Uterus (tissue), 3 donors: ENCODE measurements at regions not wholly inside any gene's neighbourhood (a gene's known extent, or its start where the extent isn't known, plus 50 kb on each side); places are given as distances from the start of the nearest gene placed in this dataset.
"Not testable (repeated sequence)": the region's sequence is repeated elsewhere in the genome, so short reads cannot be mapped to it uniquely, and the experiment has no call there.

ENCODE experiments used
- DNase-seq, 2 donors: peaks; one replicate each; pipeline ENCODE4 v3.0.0-alpha.2; 2019 to 2020
- H3K27ac ChIP-seq, 2 donors: fragments of 200-600 bp; sonication (generic); 1 replicate in 1 of 2; 2 replicates in 1 of 2; pipeline ENCODE4 v1.5.1; 2016 to 2018
- H3K27me3 ChIP-seq, 2 donors: fragments of 200-600 bp; sonication (generic); one replicate each; pipeline ENCODE4 v1.5.1; 2018 to 2019; ENCODE audit warnings: control low read depth in 1 of 2
- H3K36me3 ChIP-seq, 2 donors: fragments of 200-600 bp; sonication (generic); one replicate each; pipeline ENCODE4 v1.5.1; 2019; ENCODE audit warnings: control low read depth in 1 of 2
- H3K4me1 ChIP-seq, 2 donors: fragments of 200-600 bp; sonication (generic); one replicate each; pipeline ENCODE4 v1.5.1; 2018 to 2019; ENCODE audit warnings: control low read depth in 1 of 2
- H3K4me3 ChIP-seq, 2 donors: fragments of 200-600 bp; sonication (generic); 1 replicate in 1 of 2; 2 replicates in 1 of 2; pipeline ENCODE4 v1.5.1; 2018 to 2019; ENCODE audit warnings: mild to moderate bottlenecking in 1 of 2
- H3K9me3 ChIP-seq, 2 donors: fragments of 200-600 bp; sonication (generic); one replicate each; pipeline ENCODE4 v1.5.1; 2019; ENCODE audit warnings: control low read depth in 1 of 2
- POLR2A ChIP-seq, 2 donors: fragments of 450-650 bp; IDR thresholded peaks; one replicate each; pipeline ENCODE4 v1.6.1; 2016; ENCODE audit warnings: antibody characterized with exemption in 2 of 2, mild to moderate bottlenecking in 1 of 2, moderate library complexity in 1 of 2
- intact Hi-C: fragments of 100-400 bp; cut with DNase I; formaldehyde crosslinking; loops from one replicate; pipeline ENCODE4 v1.15.1; 2023; ENCODE audit warnings: low total_unique reads
- TF ChIP-seq, protein P1 (sequence below), 4 experiments: fragments of 200-600 bp in 2 of 4; fragments of 450-650 bp in 2 of 4; sonication (generic) in 2 of 4; IDR thresholded peaks; one replicate each; pipeline ENCODE4 v1.5.1; 2016 to 2019; ENCODE audit warnings: antibody characterized with exemption in 4 of 4, mild to moderate bottlenecking in 2 of 4, moderate library complexity in 1 of 4
- donor health status: DM: yes; HTN: yes; CAD: no.

DNA sequence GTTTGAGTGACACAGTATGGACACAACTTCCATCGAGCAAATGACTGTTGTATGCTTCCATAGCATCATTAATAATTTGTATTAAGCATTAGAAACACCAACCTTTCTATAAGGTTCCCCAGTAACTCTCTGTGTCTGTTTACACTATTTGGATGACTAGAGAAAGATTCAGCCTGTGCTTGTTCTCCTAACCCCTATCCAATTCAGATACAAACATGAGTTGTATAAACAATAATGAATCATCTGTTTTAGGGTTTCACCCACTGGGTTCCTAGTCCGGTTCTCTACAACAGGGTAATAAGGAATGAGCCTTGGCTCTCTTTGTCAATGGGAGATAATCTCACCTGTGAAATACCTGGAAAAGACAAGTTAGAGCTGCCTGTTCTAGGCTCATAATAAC lies 894.1 kb upstream of the PIK3C3 start:
- no peak for TF ChIP-seq POLR2A (IDR thresholded peaks at IDR 0.05)
- TF ChIP-seq, protein P1, sequence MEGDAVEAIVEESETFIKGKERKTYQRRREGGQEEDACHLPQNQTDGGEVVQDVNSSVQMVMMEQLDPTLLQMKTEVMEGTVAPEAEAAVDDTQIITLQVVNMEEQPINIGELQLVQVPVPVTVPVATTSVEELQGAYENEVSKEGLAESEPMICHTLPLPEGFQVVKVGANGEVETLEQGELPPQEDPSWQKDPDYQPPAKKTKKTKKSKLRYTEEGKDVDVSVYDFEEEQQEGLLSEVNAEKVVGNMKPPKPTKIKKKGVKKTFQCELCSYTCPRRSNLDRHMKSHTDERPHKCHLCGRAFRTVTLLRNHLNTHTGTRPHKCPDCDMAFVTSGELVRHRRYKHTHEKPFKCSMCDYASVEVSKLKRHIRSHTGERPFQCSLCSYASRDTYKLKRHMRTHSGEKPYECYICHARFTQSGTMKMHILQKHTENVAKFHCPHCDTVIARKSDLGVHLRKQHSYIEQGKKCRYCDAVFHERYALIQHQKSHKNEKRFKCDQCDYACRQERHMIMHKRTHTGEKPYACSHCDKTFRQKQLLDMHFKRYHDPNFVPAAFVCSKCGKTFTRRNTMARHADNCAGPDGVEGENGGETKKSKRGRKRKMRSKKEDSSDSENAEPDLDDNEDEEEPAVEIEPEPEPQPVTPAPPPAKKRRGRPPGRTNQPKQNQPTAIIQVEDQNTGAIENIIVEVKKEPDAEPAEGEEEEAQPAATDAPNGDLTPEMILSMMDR (IDR thresholded peaks at IDR 0.05): no peak
- Histone ChIP-seq H3K4me1 (no peaks in the 10 kb centered on the region), H3K27me3 (no peaks in the 10 kb centered on the region), H3K36me3 (no peaks in the 10 kb centered on the region), H3K27ac (no peak overlapping the region), H3K9me3 (no peaks in the 10 kb centered on the region), H3K4me3 (no peak overlapping the region)
- no peak for DNase-seq
- intact Hi-C loops: no loop called here

DNA sequence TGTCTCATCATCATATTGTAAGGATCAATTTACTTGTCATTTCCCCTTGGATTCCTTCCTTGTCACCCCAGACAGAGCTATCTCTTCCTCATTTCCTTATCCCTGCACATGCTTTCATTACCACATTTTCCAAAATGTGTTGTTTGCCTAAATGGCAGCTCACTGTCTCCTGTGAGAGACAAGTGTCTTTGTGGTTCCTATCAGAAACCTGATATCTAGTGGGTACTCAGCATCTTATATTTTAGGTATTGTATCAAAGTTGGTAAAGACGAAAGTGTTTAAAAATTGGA lies 896.0 kb upstream of the PIK3C3 start:
- Histone ChIP-seq H3K9me3 (no peaks in the 10 kb centered on the region), H3K4me1 (no peaks in the 10 kb centered on the region), H3K27me3 (no peaks in the 10 kb centered on the region), H3K4me3 (no peak overlapping the region), H3K36me3 (no peaks in the 10 kb centered on the region), H3K27ac (no peak overlapping the region)
- no peak for DNase-seq
- intact Hi-C loops: no loop called here
- no peak for TF ChIP-seq POLR2A (IDR thresholded peaks at IDR 0.05)
- TF ChIP-seq, protein P1 (IDR thresholded peaks at IDR 0.05): no peak

DNA sequence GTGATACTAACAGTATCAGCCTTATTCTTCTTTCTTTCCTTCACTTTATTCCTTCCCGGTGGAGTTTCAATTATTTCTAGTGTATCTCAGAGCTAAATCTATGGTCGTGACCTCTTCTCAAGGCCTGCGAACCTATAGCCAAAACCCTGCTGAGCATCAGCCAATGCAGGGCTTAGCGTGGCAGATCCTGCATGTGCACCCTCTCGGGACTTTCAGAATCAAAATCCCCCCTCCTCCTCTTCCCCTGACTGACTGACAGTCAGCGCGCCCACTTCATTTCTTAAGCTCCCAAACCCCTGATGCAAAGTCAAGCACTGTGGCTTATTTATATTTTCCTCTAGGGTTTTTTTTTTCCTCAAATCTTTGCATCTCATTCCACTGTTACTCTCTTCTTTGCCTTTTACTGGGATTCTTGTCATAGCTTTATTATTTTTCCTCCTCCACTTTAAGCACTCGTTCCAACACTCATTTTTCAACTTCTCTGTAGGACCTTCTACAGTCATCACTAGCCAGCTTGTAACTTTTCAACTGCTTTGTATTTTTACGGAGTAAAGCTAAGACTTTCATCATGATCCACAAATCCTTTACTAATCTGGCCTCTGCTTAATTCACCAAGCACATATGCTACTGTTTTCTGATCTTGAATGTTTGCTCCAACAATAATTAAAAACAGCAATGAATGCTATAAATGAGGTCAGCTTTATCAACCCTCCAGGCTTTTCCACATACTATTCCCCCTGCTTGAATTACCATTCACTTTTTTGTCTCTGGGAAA lies 896.5 kb upstream of the PIK3C3 start:
- H3K36me3 ChIP-seq: no peaks in the 10 kb centered on the region
- no peak for TF ChIP-seq POLR2A (IDR thresholded peaks at IDR 0.05)
- TF ChIP-seq, protein P1 (IDR thresholded peaks at IDR 0.05): no peak
- no peak overlapping the region for H3K27ac ChIP-seq
- DNase-seq: no peak
- no peaks in the 10 kb centered on the region for H3K4me1 ChIP-seq
- H3K9me3 ChIP-seq: no peaks in the 10 kb centered on the region
- H3K27me3 ChIP-seq: no peaks in the 10 kb centered on the region
- intact Hi-C loops: no loop called here
- H3K4me3 ChIP-seq: no peak overlapping the region

DNA sequence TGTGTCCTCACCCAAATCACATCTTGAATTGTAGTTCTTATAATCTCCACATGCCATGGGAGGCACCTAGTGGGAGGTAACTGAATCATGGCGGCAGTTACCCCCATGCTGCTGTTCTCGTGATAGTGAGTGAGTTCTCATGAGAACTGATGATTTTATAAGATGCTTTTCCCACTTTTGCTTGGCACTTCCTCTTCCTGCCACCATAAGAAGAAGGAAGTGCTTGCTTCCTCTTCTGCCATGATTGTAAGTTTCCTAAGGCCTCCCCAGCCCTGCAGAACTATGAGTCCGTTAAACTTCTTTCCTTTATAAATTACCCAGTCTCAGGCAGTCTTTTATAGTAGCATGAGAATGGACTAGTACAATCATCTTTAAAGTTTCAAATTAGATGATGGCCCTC lies 902.4 kb upstream of the PIK3C3 start:
- intact Hi-C loops: no loop called here
- H3K36me3 ChIP-seq: no peaks in the 10 kb centered on the region
- DNase-seq: no peak
- H3K4me1 ChIP-seq: no peaks in the 10 kb centered on the region
- H3K27me3 ChIP-seq: no peaks in the 10 kb centered on the region
- H3K27ac ChIP-seq: no peak overlapping the region
- H3K9me3 ChIP-seq: no peaks in the 10 kb centered on the region
- no peak overlapping the region for H3K4me3 ChIP-seq
- TF ChIP-seq, protein P1 (IDR thresholded peaks at IDR 0.05): no peak
- no peak for TF ChIP-seq POLR2A (IDR thresholded peaks at IDR 0.05)

DNA sequence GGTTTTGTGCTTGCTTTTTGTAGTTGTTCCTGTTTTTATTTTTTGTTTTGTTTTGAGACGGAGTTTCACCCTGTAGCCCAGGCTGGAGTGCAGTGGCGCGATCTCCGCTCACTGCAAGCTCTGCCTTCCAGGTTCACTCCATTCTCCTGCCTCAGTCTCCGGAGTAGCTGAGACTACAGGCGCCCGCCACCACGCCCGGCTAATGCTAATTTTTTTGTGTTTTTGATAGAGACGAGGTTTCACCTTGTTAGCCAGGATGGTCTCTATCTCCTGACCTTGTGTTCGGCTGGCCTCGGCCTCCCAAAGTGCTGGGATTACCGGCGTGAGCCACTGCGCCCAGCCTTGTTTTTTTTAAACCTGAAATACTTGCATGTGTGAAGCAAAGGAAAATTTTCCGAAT lies 908.8 kb upstream of the PIK3C3 start:
- H3K4me1 ChIP-seq, intact Hi-C loops, H3K9me3 ChIP-seq, H3K4me3 ChIP-seq, H3K27ac ChIP-seq, DNase-seq, H3K36me3 ChIP-seq, H3K27me3 ChIP-seq: not testable (repeated sequence)

DNA sequence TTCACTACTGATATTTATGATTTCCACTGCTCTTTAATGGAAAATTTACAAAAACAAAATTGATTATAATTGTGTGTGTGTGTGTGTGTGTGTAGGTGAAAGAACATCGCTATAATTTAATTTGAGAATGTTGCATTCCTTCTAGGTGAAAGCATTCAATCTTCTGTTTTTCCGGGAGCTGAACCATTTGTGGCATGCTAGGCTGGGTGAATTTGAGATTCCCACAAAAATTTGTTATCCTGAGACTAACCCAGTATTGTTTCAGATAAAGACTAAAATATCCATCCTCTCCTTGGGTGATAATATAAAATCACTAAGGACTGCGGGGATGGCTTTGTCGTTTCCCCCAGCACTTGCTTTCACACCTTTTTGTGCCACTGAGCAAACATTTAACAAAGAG lies 911.2 kb upstream of the PIK3C3 start:
- no peak overlapping the region for H3K27ac ChIP-seq
- no peaks in the 10 kb centered on the region for H3K36me3 ChIP-seq
- no peak overlapping the region for H3K4me3 ChIP-seq
- no peaks in the 10 kb centered on the region for H3K27me3 ChIP-seq
- no peaks in the 10 kb centered on the region for H3K9me3 ChIP-seq
- intact Hi-C loops: no loop called here
- H3K4me1 ChIP-seq: no peaks in the 10 kb centered on the region
- TF ChIP-seq, protein P1 (IDR thresholded peaks at IDR 0.05): no peak
- TF ChIP-seq POLR2A (IDR thresholded peaks at IDR 0.05): no peak
- DNase-seq: no peak
